Uterus (tissue), 3 donors: ENCODE measurements at regions not wholly inside any gene's neighbourhood (a gene's known extent, or its start where the extent isn't known, plus 50 kb on each side); places are given as distances from the start of the nearest gene placed in this dataset.

Experiments
- DNase-seq, 2 donors: peaks; one replicate each; pipeline ENCODE4 v3.0.0-alpha.2; 2019 to 2020
- H3K27ac ChIP-seq, 2 donors: fragments of 200-600 bp; sonication (generic); 1 replicate in 1 of 2; 2 replicates in 1 of 2; pipeline ENCODE4 v1.5.1; 2016 to 2018
- H3K27me3 ChIP-seq, 2 donors: fragments of 200-600 bp; sonication (generic); one replicate each; pipeline ENCODE4 v1.5.1; 2018 to 2019; ENCODE audit warnings: control low read depth in 1 of 2
- H3K36me3 ChIP-seq, 2 donors: fragments of 200-600 bp; sonication (generic); one replicate each; pipeline ENCODE4 v1.5.1; 2019; ENCODE audit warnings: control low read depth in 1 of 2
- H3K4me1 ChIP-seq, 2 donors: fragments of 200-600 bp; sonication (generic); one replicate each; pipeline ENCODE4 v1.5.1; 2018 to 2019; ENCODE audit warnings: control low read depth in 1 of 2
- H3K4me3 ChIP-seq, 2 donors: fragments of 200-600 bp; sonication (generic); 1 replicate in 1 of 2; 2 replicates in 1 of 2; pipeline ENCODE4 v1.5.1; 2018 to 2019; ENCODE audit warnings: mild to moderate bottlenecking in 1 of 2
- H3K9me3 ChIP-seq, 2 donors: fragments of 200-600 bp; sonication (generic); one replicate each; pipeline ENCODE4 v1.5.1; 2019; ENCODE audit warnings: control low read depth in 1 of 2
- POLR2A ChIP-seq, 2 donors: fragments of 450-650 bp; IDR thresholded peaks; one replicate each; pipeline ENCODE4 v1.6.1; 2016; ENCODE audit warnings: antibody characterized with exemption in 2 of 2, mild to moderate bottlenecking in 1 of 2, moderate library complexity in 1 of 2
- intact Hi-C: fragments of 100-400 bp; cut with DNase I; formaldehyde crosslinking; loops from one replicate; pipeline ENCODE4 v1.15.1; 2023; ENCODE audit warnings: low total_unique reads
- TF ChIP-seq, protein P1 (sequence below), 4 experiments: fragments of 200-600 bp in 2 of 4; fragments of 450-650 bp in 2 of 4; sonication (generic) in 2 of 4; IDR thresholded peaks; one replicate each; pipeline ENCODE4 v1.5.1; 2016 to 2019; ENCODE audit warnings: antibody characterized with exemption in 4 of 4, mild to moderate bottlenecking in 2 of 4, moderate library complexity in 1 of 4
- donor health status: DM: yes; HTN: yes; CAD: no.

DNA sequence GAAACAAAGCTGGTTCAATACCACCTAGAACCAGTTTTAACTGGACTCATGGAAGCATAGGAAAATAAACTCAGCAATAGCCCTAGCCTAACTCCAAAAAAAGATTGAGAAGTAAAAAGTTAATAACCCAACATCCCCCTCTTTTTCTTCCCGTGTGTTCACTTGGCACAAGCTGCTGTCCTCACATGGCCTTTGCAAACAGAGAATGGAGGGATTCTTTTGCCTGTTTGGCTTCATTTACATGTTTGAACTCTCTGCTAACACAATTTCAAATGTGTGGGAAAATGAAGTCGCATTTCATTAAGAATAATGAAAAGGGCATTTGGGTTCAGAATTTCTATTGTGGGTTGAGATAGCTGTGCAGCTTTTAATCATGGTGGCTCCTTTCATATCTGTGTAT, 589.2 kb upstream of the LRRTM1 start:
- DNase-seq: no peak
- Histone ChIP-seq H3K4me1 (no peaks in the 10 kb centered on the region), H3K27me3 (no peaks in the 10 kb centered on the region), H3K4me3 (no peak overlapping the region), H3K36me3 (no peaks in the 10 kb centered on the region), H3K27ac (no peak overlapping the region), H3K9me3 (no peaks in the 10 kb centered on the region)
- intact Hi-C loops: no loop called here
- no peak for TF ChIP-seq POLR2A (IDR thresholded peaks at IDR 0.05)
- TF ChIP-seq, protein P1, sequence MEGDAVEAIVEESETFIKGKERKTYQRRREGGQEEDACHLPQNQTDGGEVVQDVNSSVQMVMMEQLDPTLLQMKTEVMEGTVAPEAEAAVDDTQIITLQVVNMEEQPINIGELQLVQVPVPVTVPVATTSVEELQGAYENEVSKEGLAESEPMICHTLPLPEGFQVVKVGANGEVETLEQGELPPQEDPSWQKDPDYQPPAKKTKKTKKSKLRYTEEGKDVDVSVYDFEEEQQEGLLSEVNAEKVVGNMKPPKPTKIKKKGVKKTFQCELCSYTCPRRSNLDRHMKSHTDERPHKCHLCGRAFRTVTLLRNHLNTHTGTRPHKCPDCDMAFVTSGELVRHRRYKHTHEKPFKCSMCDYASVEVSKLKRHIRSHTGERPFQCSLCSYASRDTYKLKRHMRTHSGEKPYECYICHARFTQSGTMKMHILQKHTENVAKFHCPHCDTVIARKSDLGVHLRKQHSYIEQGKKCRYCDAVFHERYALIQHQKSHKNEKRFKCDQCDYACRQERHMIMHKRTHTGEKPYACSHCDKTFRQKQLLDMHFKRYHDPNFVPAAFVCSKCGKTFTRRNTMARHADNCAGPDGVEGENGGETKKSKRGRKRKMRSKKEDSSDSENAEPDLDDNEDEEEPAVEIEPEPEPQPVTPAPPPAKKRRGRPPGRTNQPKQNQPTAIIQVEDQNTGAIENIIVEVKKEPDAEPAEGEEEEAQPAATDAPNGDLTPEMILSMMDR (IDR thresholded peaks at IDR 0.05): no peak

DNA sequence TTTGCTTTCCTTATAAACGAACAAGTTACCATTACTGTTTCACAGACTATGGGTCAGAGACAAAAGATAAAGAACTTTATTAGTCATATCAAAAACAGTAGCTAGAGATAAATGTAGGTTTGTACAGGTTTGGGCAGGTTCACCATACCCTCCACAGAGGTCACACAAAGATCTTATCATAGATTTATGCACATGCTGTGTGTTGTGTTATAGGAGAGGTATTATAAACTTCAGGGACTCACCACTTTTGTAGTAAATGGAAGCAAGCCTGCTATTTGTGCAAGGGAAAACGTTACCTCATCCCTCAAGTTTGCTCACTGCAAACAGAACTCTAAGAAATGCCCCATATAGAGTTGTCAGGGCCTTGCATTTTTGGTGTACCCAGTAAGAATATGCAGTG, 584.5 kb upstream of the LRRTM1 start:
- Histone ChIP-seq H3K9me3 (no peaks in the 10 kb centered on the region), H3K36me3 (no peaks in the 10 kb centered on the region), H3K4me1 (no peaks in the 10 kb centered on the region), H3K4me3 (no peak overlapping the region), H3K27me3 (no peaks in the 10 kb centered on the region), H3K27ac (no peak overlapping the region)
- DNase-seq: no peak
- no peak for TF ChIP-seq POLR2A (IDR thresholded peaks at IDR 0.05)
- intact Hi-C loops: no loop called here

DNA sequence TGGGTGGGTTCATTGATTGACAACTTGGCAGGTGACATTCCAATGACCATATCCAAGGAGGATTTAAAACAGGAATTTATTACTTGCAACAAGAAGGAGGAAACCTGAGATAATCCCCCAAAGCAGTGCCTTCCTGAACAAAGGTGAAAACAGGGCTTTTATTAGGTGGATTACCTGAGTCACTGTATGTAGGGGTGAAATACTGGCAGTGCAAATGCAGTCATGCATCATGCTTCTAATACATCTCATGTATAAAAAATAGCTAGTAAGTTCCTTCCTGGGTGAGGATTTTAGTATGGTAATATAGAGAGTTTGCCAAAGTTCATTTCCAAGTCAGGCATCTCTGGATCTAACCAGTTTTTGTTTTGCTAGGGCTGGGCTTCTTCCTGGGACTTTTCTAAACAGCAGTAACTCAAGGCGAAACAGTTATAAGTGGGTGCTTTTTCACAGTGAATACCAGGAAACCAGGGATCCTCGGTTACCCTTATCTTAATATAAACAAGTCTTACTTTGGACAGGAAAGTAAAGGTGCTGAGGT, 583.4 kb upstream of the LRRTM1 start:
- Histone ChIP-seq H3K36me3 (no peaks in the 10 kb centered on the region), H3K4me1 (no peaks in the 10 kb centered on the region), H3K9me3 (no peaks in the 10 kb centered on the region), H3K27me3 (no peaks in the 10 kb centered on the region), H3K4me3 (no peak overlapping the region), H3K27ac (no peak overlapping the region)
- DNase-seq: no peak
- intact Hi-C loops: no loop called here
- TF ChIP-seq POLR2A (IDR thresholded peaks at IDR 0.05): no peak
- TF ChIP-seq, protein P1 (IDR thresholded peaks at IDR 0.05): no peak

- Histone ChIP-seq H3K9me3 (no peaks in the 10 kb centered on the region), H3K36me3 (no peaks in the 10 kb centered on the region), H3K4me3 (no peak overlapping the region), H3K27ac (no peak overlapping the region), H3K4me1 (no peaks in the 10 kb centered on the region), H3K27me3 (no peaks in the 10 kb centered on the region)
- no peak for TF ChIP-seq POLR2A (IDR thresholded peaks at IDR 0.05)
- TF ChIP-seq, protein P1 (IDR thresholded peaks at IDR 0.05): no peak
- intact Hi-C loops: no loop called here
- no peak for DNase-seq
Measured at GRCh38 chr2:80874374-80874773, 569.8 kb upstream of the LRRTM1 start.

- intact Hi-C loops: no loop called here
- no peak for DNase-seq
- no peak overlapping the region for H3K4me3 ChIP-seq
- no peak overlapping the region for H3K27ac ChIP-seq
- no peaks in the 10 kb centered on the region for H3K9me3 ChIP-seq
- TF ChIP-seq POLR2A (IDR thresholded peaks at IDR 0.05): no peak
- TF ChIP-seq, protein P1 (IDR thresholded peaks at IDR 0.05): no peak
- no peaks in the 10 kb centered on the region for H3K4me1 ChIP-seq
- H3K36me3 ChIP-seq: no peaks in the 10 kb centered on the region
- H3K27me3 ChIP-seq: no peaks in the 10 kb centered on the region
Measured at GRCh38 chr2:80869858-80870438, 565.4 kb upstream of the LRRTM1 start.
